Breast epithelium (tissue), 3 donors: ENCODE measurements at regions not wholly inside any gene's neighbourhood (a gene's known extent, or its start where the extent isn't known, plus 50 kb on each side); places are given as distances from the start of the nearest gene placed in this dataset.

Experiments used
- CTCF ChIP-seq, 3 donors: fragments of 450-650 bp; IDR thresholded peaks; one replicate each; pipeline ENCODE4 v1.5.1; 2016 to 2017; ENCODE audit warnings: antibody characterized with exemption in 3 of 3, mild to moderate bottlenecking in 3 of 3, moderate library complexity in 3 of 3
- POLR2A ChIP-seq: fragments of 450-650 bp; IDR thresholded peaks from one replicate; pipeline ENCODE4 v1.6.1; 2016; ENCODE audit warnings: antibody characterized with exemption, mild to moderate bottlenecking, moderate library complexity
- POLR2AphosphoS5 ChIP-seq, 3 donors: sonication (generic); formaldehyde crosslinking; IDR thresholded peaks; one replicate each; pipeline ENCODE4 v1.6.1; 2017; ENCODE audit warnings: antibody characterized with exemption in 3 of 3

- TF ChIP-seq CTCF (IDR thresholded peaks at IDR 0.05) (no peak), POLR2A (no peak), POLR2AphosphoS5 (IDR thresholded peaks at IDR 0.05) (no peak)
Measured at GRCh38 chr4:141843136-141843535, 206.8 kb downstream of the IL15 start.
